Neuronal stem cell (in vitro differentiated cells): ENCODE measurements at regions not wholly inside any gene's neighbourhood (a gene's known extent, or its start where the extent isn't known, plus 50 kb on each side); places are given as distances from the start of the nearest gene placed in this dataset.

Experiments used
- DNase-seq: peaks from one replicate; pipeline ENCODE4 v3.0.0-alpha.2; 2013; ENCODE audit warnings: low spot score
- H2AFZ ChIP-seq: one replicate; pipeline ENCODE4 v1.6.1; 2013; ENCODE audit warnings: mild to moderate bottlenecking, low read length, inconsistent platforms
- H2AK5ac ChIP-seq: 2 replicates; pipeline ENCODE4 v1.6.1; 2013; ENCODE audit warnings: low read depth, mild to moderate bottlenecking, inconsistent platforms, low read length, moderate library complexity, mixed read lengths
- H2BK120ac ChIP-seq: 2 replicates; pipeline ENCODE4 v1.6.1; 2013; ENCODE audit warnings: low read depth, mild to moderate bottlenecking, inconsistent platforms, low read length, moderate library complexity, mixed read lengths
- H2BK12ac ChIP-seq: one replicate; pipeline ENCODE4 v1.6.1; 2013; ENCODE audit warnings: low read length, inconsistent platforms
- H2BK15ac ChIP-seq: 2 replicates; pipeline ENCODE4 v1.6.1; 2013; ENCODE audit warnings: mild to moderate bottlenecking, low read length, inconsistent platforms, mixed read lengths
- H2BK5ac ChIP-seq: one replicate; pipeline ENCODE4 v1.6.1; 2013; ENCODE audit warnings: inconsistent platforms, mild to moderate bottlenecking, low read length, moderate library complexity
- H3K14ac ChIP-seq: one replicate; pipeline ENCODE4 v1.6.1; 2013; ENCODE audit warnings: low read length, inconsistent platforms
- H3K18ac ChIP-seq: 2 replicates; pipeline ENCODE4 v1.6.1; 2013; ENCODE audit warnings: low read length, inconsistent platforms
- H3K23ac ChIP-seq: 2 replicates; pipeline ENCODE4 v1.6.1; 2013; ENCODE audit warnings: low read depth, mild to moderate bottlenecking, mixed read lengths, low read length, inconsistent platforms; ENCODE audit not compliant: poor library complexity
- H3K27ac ChIP-seq: replicated peaks from 3 replicates; pipeline ENCODE4 v1.5.1; 2013; ENCODE audit warnings: low read length, inconsistent platforms
- H3K27me3 ChIP-seq, 3 experiments: 2 replicates each; pipeline ENCODE4 v1.6.1; 2013; ENCODE audit warnings: low read length in 3 of 3, mild to moderate bottlenecking in 2 of 3, inconsistent platforms in 1 of 3, low read depth in 1 of 3, mixed read lengths in 1 of 3, moderate library complexity in 1 of 3; ENCODE audit not compliant: control insufficient read depth in 3 of 3, insufficient read depth in 3 of 3
- H3K36me3 ChIP-seq, 2 donors: replicated peaks in 1 of 2; 2 replicates each; pipeline ENCODE4 v1.6.1; 2013; ENCODE audit warnings: low read length in 2 of 2; ENCODE audit not compliant: control insufficient read depth in 2 of 2, insufficient read depth in 2 of 2
- H3K4ac ChIP-seq: 2 replicates; pipeline ENCODE4 v1.6.1; 2013; ENCODE audit warnings: inconsistent platforms, mild to moderate bottlenecking, low read length, moderate library complexity
- H3K4me1 ChIP-seq, 2 donors: 1 replicate in 1 of 2; 2 replicates in 1 of 2; pipeline ENCODE4 v1.6.1; 2013; ENCODE audit warnings: low read length in 2 of 2, low read depth in 1 of 2; ENCODE audit not compliant: control insufficient read depth in 2 of 2, insufficient read depth in 1 of 2
- H3K4me2 ChIP-seq: one replicate; pipeline ENCODE4 v1.6.1; 2013; ENCODE audit warnings: mild to moderate bottlenecking, low read length, inconsistent platforms; ENCODE audit not compliant: insufficient read depth, poor library complexity, severe bottlenecking
- H3K4me3 ChIP-seq, 2 donors: 2 replicates each; pipeline ENCODE4 v1.5.1; 2013; ENCODE audit warnings: low read length in 2 of 2, mild to moderate bottlenecking in 2 of 2, inconsistent platforms in 1 of 2, moderate library complexity in 1 of 2
- H3K79me1 ChIP-seq: one replicate; pipeline ENCODE4 v1.6.1; 2013; ENCODE audit warnings: low read depth, mild to moderate bottlenecking, inconsistent platforms, low read length, moderate library complexity
- H3K9ac ChIP-seq: one replicate; pipeline ENCODE4 v1.6.1; 2013; ENCODE audit warnings: mild to moderate bottlenecking, low read depth, low read length, inconsistent platforms; ENCODE audit not compliant: poor library complexity
- H3K9me3 ChIP-seq, 2 donors: replicated peaks in 1 of 2; 2 replicates each; pipeline versions ENCODE3 to v1.6.1; 2013; ENCODE audit warnings: low read length in 2 of 2, mild to moderate bottlenecking in 2 of 2, inconsistent platforms in 1 of 2, low read depth in 1 of 2, mixed read lengths in 1 of 2, moderate library complexity in 1 of 2; ENCODE audit not compliant: control insufficient read depth in 2 of 2, insufficient read depth in 1 of 2
- H4K8ac ChIP-seq: one replicate; pipeline ENCODE4 v1.6.1; 2013; ENCODE audit warnings: low read depth, mild to moderate bottlenecking, inconsistent platforms, low read length, moderate library complexity
- H4K91ac ChIP-seq: one replicate; pipeline ENCODE4 v1.6.1; 2013; ENCODE audit warnings: low read length, low read depth, mild to moderate bottlenecking, inconsistent platforms; ENCODE audit not compliant: poor library complexity
- WGBS, 2 donors: extraction: QIAGEN DNeasy Blood & Tissue Kit; methylation state at CpG; one replicate each; pipeline ENCODE4 v1.1.7; 2013; ENCODE audit warnings: missing lambda C conversion rate in 2 of 2, mixed read lengths in 1 of 2; ENCODE audit not compliant: insufficient read length in 2 of 2, insufficient replicate concordance in 1 of 2; ENCODE audit errors: extremely low coverage in 2 of 2; 5-methylcytosine and 5-hydroxymethylcytosine counted together

- H3K14ac ChIP-seq = no peak overlapping the region
- H2BK12ac ChIP-seq = no peak overlapping the region
- H2BK5ac ChIP-seq = no peak overlapping the region
- no peaks in the 10 kb centered on the region for H3K4me1 ChIP-seq
- no peak overlapping the region for H3K23ac ChIP-seq
- H3K9me3 ChIP-seq = no peaks in the 10 kb centered on the region
- H2AK5ac ChIP-seq = no peak overlapping the region
- H3K4me3 ChIP-seq = no peak overlapping the region
- H3K79me1 ChIP-seq = no peaks in the 10 kb centered on the region
- H3K36me3 ChIP-seq = no peaks in the 10 kb centered on the region
- no peak overlapping the region for H3K18ac ChIP-seq
- H3K4me2 ChIP-seq = no peak overlapping the region
- H2BK120ac ChIP-seq = no peak overlapping the region
- H3K27ac ChIP-seq = no peak overlapping the region
- no peak overlapping the region for H3K4ac ChIP-seq
- no peak overlapping the region for H2AFZ ChIP-seq
- no CpG with 5 or more reads among the region's 7 CpGs for WGBS, 2 donors
- no peaks in the 10 kb centered on the region for H3K27me3 ChIP-seq
- H3K9ac ChIP-seq = no peak overlapping the region
- H4K91ac ChIP-seq = no peak overlapping the region
- no peak for DNase-seq
- no peak overlapping the region for H2BK15ac ChIP-seq
- H4K8ac ChIP-seq = no peak overlapping the region
Measured at GRCh38 chr11:107271425-107271824, 186.2 kb downstream of the CWF19L2 start.

DNA sequence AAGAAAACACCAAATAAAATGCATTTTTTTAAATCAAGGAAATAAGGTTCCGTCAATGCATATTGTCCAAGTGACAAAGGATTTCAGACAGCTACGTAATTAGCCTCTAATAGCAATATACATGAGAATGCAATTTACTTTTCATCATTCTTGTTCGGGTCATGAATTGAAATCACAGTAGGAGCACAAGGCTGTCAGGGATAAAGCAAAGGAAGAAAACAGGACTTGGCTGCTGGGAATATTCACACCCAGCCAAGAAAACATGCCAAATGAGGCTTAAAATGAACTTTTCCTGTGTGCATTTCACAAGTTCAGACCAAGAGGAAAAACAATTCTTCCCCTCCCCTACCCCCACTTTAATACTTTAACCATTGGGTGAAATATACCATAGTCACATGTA is 188.6 kb downstream of the CWF19L2 start:
- Histone ChIP-seq H3K36me3 (no peaks in the 10 kb centered on the region), H3K4ac (no peak overlapping the region), H2BK12ac (no peak overlapping the region), H3K27me3 (no peaks in the 10 kb centered on the region), H3K9ac (no peak overlapping the region), H3K14ac (no peak overlapping the region), H3K79me1 (no peaks in the 10 kb centered on the region), H3K23ac (no peak overlapping the region), H4K91ac (no peak overlapping the region), H2BK5ac (no peak overlapping the region), H3K27ac (no peak overlapping the region), H2AK5ac (no peak overlapping the region), H4K8ac (no peak overlapping the region), H2AFZ (no peak overlapping the region), H3K18ac (no peak overlapping the region), H3K4me2 (no peak overlapping the region), H2BK120ac (no peak overlapping the region), H3K9me3 (no peaks in the 10 kb centered on the region), H3K4me3 (no peak overlapping the region), H3K4me1 (no peaks in the 10 kb centered on the region), H2BK15ac (no peak overlapping the region)
- no peak for DNase-seq
- no CpG with 5 or more reads among the region's 3 CpGs for WGBS, 2 donors

DNA sequence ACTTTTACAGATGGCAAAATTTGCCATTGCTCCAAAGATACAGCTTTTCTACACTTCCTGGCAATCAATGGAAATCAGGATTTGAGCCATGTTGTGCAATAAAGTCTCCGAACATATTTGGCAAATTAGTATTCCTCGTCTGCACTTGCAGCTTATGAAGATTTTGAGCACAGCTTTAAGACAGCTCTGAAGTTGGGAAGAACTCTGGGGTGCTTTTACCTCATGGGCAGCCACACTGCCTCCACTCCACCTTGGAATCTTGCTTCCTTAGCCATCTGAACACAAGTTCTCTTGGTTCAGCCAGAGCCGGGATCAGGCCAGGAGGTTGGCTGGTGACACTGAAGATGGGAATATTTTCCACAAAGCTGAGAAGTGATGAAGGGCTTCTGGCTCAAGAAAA is 191.2 kb downstream of the CWF19L2 start:
- Histone ChIP-seq H3K4me3 (no peak overlapping the region), H3K27me3 (no peaks in the 10 kb centered on the region), H3K9ac (no peak overlapping the region), H2BK120ac (no peak overlapping the region), H3K4me2 (no peak overlapping the region), H3K79me1 (no peaks in the 10 kb centered on the region), H2BK15ac (no peak overlapping the region), H2BK12ac (no peak overlapping the region), H4K8ac (no peak overlapping the region), H2AFZ (no peak overlapping the region), H4K91ac (no peak overlapping the region), H2BK5ac (no peak overlapping the region), H3K4me1 (no peaks in the 10 kb centered on the region), H3K4ac (no peak overlapping the region), H3K9me3 (no peaks in the 10 kb centered on the region), H3K14ac (no peak overlapping the region), H2AK5ac (no peak overlapping the region), H3K18ac (no peak overlapping the region), H3K36me3 (no peaks in the 10 kb centered on the region), H3K23ac (no peak overlapping the region), H3K27ac (no peak overlapping the region)
- no CpG with 5 or more reads among the region's 3 CpGs for WGBS, 2 donors
- DNase-seq = no peak

DNA sequence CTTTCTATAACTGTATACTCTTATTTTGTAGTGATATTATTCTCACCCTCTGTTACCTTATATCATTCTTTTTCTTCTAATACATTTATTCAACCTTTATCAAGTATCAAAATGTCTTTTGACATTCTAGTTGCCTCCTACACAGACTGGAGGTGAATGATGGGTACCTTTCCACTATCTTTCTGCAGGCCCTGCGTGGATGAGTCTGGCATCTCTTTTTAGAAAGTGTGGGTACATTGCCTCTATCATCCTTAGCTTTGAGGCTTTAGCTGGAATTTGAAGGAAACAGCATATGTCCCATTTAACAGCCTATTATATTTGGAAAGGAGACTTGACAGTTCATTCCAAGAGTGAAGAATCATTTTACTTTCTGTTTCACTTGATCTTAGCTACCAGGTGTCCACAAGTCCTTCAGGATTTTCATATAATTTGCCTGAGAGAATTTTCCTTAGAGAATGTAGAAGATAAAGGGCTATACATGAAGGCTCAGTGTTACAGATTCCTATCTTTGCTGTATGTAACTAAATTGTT is 192.0 kb downstream of the CWF19L2 start:
- no CpG with 5 or more reads among the region's 1 CpG for WGBS, 2 donors
- no peaks in the 10 kb centered on the region for H3K36me3 ChIP-seq
- no peak overlapping the region for H3K4ac ChIP-seq
- H3K14ac ChIP-seq = no peak overlapping the region
- H3K4me1 ChIP-seq = no peaks in the 10 kb centered on the region
- no peak overlapping the region for H4K8ac ChIP-seq
- no peak overlapping the region for H2BK15ac ChIP-seq
- H3K23ac ChIP-seq = no peak overlapping the region
- no peak overlapping the region for H3K27ac ChIP-seq
- H4K91ac ChIP-seq = no peak overlapping the region
- no peak for DNase-seq
- H2AFZ ChIP-seq = no peak overlapping the region
- H3K27me3 ChIP-seq = no peaks in the 10 kb centered on the region
- no peak overlapping the region for H2AK5ac ChIP-seq
- no peak overlapping the region for H3K9ac ChIP-seq
- no peak overlapping the region for H2BK12ac ChIP-seq
- H2BK5ac ChIP-seq = no peak overlapping the region
- H3K18ac ChIP-seq = no peak overlapping the region
- no peaks in the 10 kb centered on the region for H3K9me3 ChIP-seq
- H3K4me3 ChIP-seq = no peak overlapping the region
- no peak overlapping the region for H2BK120ac ChIP-seq
- no peaks in the 10 kb centered on the region for H3K79me1 ChIP-seq
- no peak overlapping the region for H3K4me2 ChIP-seq
